ENCODE measurements at regions not wholly inside any gene's neighbourhood (a gene's known extent, or its start where the extent isn't known, plus 50 kb on each side); places are given as distances from the start of the nearest gene placed in this dataset.
A peak's percentile ranks its signal among the peaks of the same experiment; 100 is the strongest.

DNA sequence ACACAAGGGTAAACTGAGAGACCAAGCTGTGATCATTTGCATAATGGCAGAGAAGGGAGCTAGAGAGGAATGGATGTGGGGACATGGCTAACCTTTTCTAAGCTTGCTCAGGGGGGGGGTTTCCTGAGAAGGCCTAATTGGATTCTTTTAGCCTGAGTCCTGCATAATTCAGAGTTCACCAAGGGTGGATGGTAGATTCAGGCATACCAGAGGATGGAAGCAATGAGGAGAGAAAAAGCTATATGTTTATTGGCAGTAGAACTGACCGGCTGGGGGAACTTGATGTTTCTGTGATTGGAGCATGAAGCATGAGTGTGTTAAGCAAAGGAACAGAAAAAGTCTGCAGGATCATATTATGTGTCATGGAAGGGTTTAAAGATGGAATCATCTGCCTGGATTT lies 65.9 kb upstream of the KLF12 start:
- Histone ChIP-seq H3K4me1 (ENCODE audit: control insufficient read depth, extremely low read depth, insufficient read depth, low read length) (peaks cover 7% of the 10 kb centered on the region), H2AFZ (ENCODE audit: control insufficient read depth, low read length) (no peak overlapping the region)
- dilution Hi-C loops (cut with MboI; ENCODE audit: extremely low pct_ligation_motif_present, low sequenced_read_pairs) = no loop called here

DNA sequence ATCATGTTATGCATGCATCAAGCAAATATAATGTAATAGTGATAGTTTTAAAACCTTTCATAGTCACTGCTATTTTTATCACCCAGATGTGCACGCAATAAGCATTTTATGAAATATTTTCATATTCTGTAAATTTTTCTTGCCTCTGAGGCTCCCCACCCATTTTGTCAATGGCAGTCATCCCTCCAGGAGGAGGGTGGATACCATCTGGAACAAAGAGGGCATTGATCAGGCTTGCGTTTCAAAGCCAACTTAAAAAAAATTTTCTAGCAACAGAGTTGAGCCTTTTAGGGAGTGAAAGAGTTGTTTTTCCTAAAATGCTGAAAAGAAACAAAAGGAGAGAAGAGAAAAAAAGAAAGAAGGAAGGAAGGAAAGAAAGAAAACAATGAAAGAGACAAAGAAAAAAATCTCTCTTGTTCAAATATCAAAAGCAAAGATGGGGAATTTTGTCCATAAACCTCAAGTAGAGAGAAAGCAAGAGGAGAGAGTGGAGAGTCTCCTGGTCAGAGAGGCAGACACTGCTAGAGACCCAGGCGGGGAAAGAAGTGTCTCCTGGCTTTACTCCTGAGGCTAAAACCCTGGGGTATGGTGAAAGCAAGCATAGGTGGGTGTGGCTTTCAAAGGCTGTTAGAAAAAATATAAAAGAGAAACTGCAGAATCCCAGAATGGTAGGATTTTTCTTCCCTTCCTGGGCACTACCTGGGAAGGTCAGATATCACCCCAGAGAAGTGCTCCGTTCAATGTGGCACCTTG lies 63.6 kb upstream of the KLF12 start:
- Histone ChIP-seq H3K27ac (ENCODE audit: control insufficient read depth, insufficient read depth, low read length) (no peak overlapping the region), H3K36me3 (ENCODE audit: control insufficient read depth in 2 of 2, extremely low read depth in 1 of 2, insufficient read depth in 2 of 2, low read length in 2 of 2) (no peaks in the 10 kb centered on the region), H3K4me3 (ENCODE audit: control insufficient read depth in 2 of 3, extremely low read depth in 1 of 3, insufficient read depth in 2 of 3, low read depth in 1 of 3, low read length in 3 of 3) (no peak overlapping the region), H3K4me1 (ENCODE audit: control insufficient read depth, extremely low read depth, insufficient read depth, low read length) (peaks cover 7% of the 10 kb centered on the region), H3K79me2 (ENCODE audit: control insufficient read depth, insufficient read depth, low read length) (no peaks in the 10 kb centered on the region), H3K9ac (ENCODE audit: control insufficient read depth, extremely low read depth, insufficient read depth, low read length) (no peak overlapping the region), H2AFZ (ENCODE audit: control insufficient read depth, low read length) (peak overlapping the region; percentile 66), H3K9me1 (ENCODE audit: control insufficient read depth, extremely low read depth, insufficient read depth, low read length) (no peaks in the 10 kb centered on the region), H3K4me2 (ENCODE audit: control insufficient read depth, extremely low read depth, insufficient read depth, low read depth, low read length) (peak overlapping the region; percentile 4), H3K27me3 (ENCODE audit: control insufficient read depth, extremely low read depth, insufficient read depth, low read length) (no peaks in the 10 kb centered on the region), H4K20me1 (ENCODE audit: control insufficient read depth, extremely low read depth, insufficient read depth, low read length) (no peaks in the 10 kb centered on the region), H3K9me3 (ENCODE audit: control insufficient read depth, low read depth, low read length) (no peaks in the 10 kb centered on the region)
- FAIRE-seq (no peak), DNase-seq (ENCODE audit: low read depth, low spot score) (no peak)
- dilution Hi-C loops (cut with MboI; ENCODE audit: extremely low pct_ligation_motif_present, low sequenced_read_pairs) = no loop called here
- TF ChIP-seq EZH2 (IDR thresholded peaks at IDR 0.05; ENCODE audit: low read length) = no peak
- TF ChIP-seq, protein P1, sequence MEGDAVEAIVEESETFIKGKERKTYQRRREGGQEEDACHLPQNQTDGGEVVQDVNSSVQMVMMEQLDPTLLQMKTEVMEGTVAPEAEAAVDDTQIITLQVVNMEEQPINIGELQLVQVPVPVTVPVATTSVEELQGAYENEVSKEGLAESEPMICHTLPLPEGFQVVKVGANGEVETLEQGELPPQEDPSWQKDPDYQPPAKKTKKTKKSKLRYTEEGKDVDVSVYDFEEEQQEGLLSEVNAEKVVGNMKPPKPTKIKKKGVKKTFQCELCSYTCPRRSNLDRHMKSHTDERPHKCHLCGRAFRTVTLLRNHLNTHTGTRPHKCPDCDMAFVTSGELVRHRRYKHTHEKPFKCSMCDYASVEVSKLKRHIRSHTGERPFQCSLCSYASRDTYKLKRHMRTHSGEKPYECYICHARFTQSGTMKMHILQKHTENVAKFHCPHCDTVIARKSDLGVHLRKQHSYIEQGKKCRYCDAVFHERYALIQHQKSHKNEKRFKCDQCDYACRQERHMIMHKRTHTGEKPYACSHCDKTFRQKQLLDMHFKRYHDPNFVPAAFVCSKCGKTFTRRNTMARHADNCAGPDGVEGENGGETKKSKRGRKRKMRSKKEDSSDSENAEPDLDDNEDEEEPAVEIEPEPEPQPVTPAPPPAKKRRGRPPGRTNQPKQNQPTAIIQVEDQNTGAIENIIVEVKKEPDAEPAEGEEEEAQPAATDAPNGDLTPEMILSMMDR (optimal IDR thresholded peaks at IDR 0.05 in 1 of 3, IDR thresholded peaks at IDR 0.05 in 1 of 3, conservative IDR thresholded peaks at IDR 0.05 in 1 of 3; ENCODE audit: extremely low read depth in 1 of 3, insufficient read depth in 2 of 3, low read length in 3 of 3) = no peak

More for the DNA sequence above, 65.9 kb upstream of the KLF12 start:
- Histone ChIP-seq H3K4me2 (ENCODE audit: control insufficient read depth, extremely low read depth, insufficient read depth, low read depth, low read length) (no peak overlapping the region), H3K36me3 (ENCODE audit: control insufficient read depth in 2 of 2, extremely low read depth in 1 of 2, insufficient read depth in 2 of 2, low read length in 2 of 2) (no peaks in the 10 kb centered on the region), H3K27ac (ENCODE audit: control insufficient read depth, insufficient read depth, low read length) (no peak overlapping the region), H4K20me1 (ENCODE audit: control insufficient read depth, extremely low read depth, insufficient read depth, low read length) (no peaks in the 10 kb centered on the region), H3K27me3 (ENCODE audit: control insufficient read depth, extremely low read depth, insufficient read depth, low read length) (no peaks in the 10 kb centered on the region), H3K9me1 (ENCODE audit: control insufficient read depth, extremely low read depth, insufficient read depth, low read length) (no peaks in the 10 kb centered on the region), H3K4me3 (ENCODE audit: control insufficient read depth in 2 of 3, extremely low read depth in 1 of 3, insufficient read depth in 2 of 3, low read depth in 1 of 3, low read length in 3 of 3) (no peak overlapping the region), H3K9me3 (ENCODE audit: control insufficient read depth, low read depth, low read length) (no peaks in the 10 kb centered on the region), H3K79me2 (ENCODE audit: control insufficient read depth, insufficient read depth, low read length) (no peaks in the 10 kb centered on the region), H3K9ac (ENCODE audit: control insufficient read depth, extremely low read depth, insufficient read depth, low read length) (no peak overlapping the region)
- no peak for FAIRE-seq
- DNase-seq (ENCODE audit: low read depth, low spot score) = no peak
- no peak for TF ChIP-seq EZH2 (IDR thresholded peaks at IDR 0.05; ENCODE audit: low read length)
- TF ChIP-seq, protein P1 (optimal IDR thresholded peaks at IDR 0.05 in 1 of 3, IDR thresholded peaks at IDR 0.05 in 1 of 3, conservative IDR thresholded peaks at IDR 0.05 in 1 of 3; ENCODE audit: extremely low read depth in 1 of 3, insufficient read depth in 2 of 3, low read length in 3 of 3) = no peak
